HCT116 (cell line): ENCODE measurements at regions not wholly inside any gene's neighbourhood (a gene's known extent, or its start where the extent isn't known, plus 50 kb on each side); places are given as distances from the start of the nearest gene placed in this dataset.

Experiments
- ATAC-seq: fragments of 200-7000 bp; cut with Tn5 transposase; 2 replicates; pipeline ENCODE4 v1.9.1; 2020; ENCODE audit warnings: mild to moderate bottlenecking, moderate library complexity
- BruUV-seq: library from RNA; stranded (reverse); fragments of 400-500 nt; replicated peaks from 2 replicates; lab custom pipeline; 2021; lab: Mats Ljungman, UMichigan
- CTCF ChIA-PET: fragments of 300-600 bp; sonication (Branson Sonifier 250); formaldehyde crosslinking; loops from one replicate; lab custom pipeline; 2021; ENCODE audit warnings: antibody characterized with exemption; lab: Charles Lee
- POLR2A ChIA-PET: fragments of 300-600, 350-600 bp; sonication (Branson Sonifier 250); formaldehyde crosslinking; loops from one replicate; lab custom pipeline; 2021; ENCODE audit warnings: antibody characterized with exemption; lab: Charles Lee
- RAD21 ChIA-PET, 2 experiments: fragments of 300-600 bp; sonication (Branson Sonifier 250); formaldehyde crosslinking; loops; one replicate each; lab custom pipeline; 2023; ENCODE audit warnings: low total read pairs in 2 of 2; ENCODE audit not compliant: uncharacterized antibody in 2 of 2, unreplicated experiment in 2 of 2, low non-redundant PET in 1 of 2; lab: Charles Lee
- DNase-seq: peaks from one replicate; pipeline ENCODE4 v3.0.0-alpha.2; 2010; ENCODE audit warnings: low read depth, low spot score
- H2AFZ ChIP-seq: fragments of 200-600 bp; shearing (Covaris generic), sonication (generic); 2 replicates; pipeline ENCODE4 v1.6.1; 2017; ENCODE audit warnings: low read depth, mixed run types, mixed read lengths, antibody characterized with exemption, low read length; ENCODE audit not compliant: poor library complexity, severe bottlenecking
- H3K27ac ChIP-seq: 2 replicates; pipeline ENCODE4 v1.5.1; 2012; ENCODE audit warnings: low read depth, low read length
- H3K27me3 ChIP-seq: fragments of 200-600 bp; sonication (generic); 2 replicates; pipeline ENCODE4 v1.6.1; 2016; ENCODE audit warnings: mixed run types, low read length, mixed read lengths; ENCODE audit not compliant: insufficient read depth
- H3K36me3 ChIP-seq, 2 experiments: fragments of 200-500 bp in 1 of 2; fragments of 200-600 bp in 1 of 2; sonication (Bioruptor generic) in 1 of 2; sonication (generic) in 1 of 2; 2 replicates each; pipeline versions ENCODE4 v1.5.1 to v1.6.1; 2014 to 2016; ENCODE audit warnings: low read length in 2 of 2, inconsistent platforms in 1 of 2, mixed read lengths in 1 of 2, mixed run types in 1 of 2; ENCODE audit not compliant: insufficient read depth in 2 of 2, control insufficient read depth in 1 of 2
- H3K4me1 ChIP-seq, 2 experiments: fragments of 200-600 bp in 1 of 2; sonication (generic) in 1 of 2; 2 replicates each; pipeline versions ENCODE4 v1.5.1 to v1.6.1; 2012 to 2017; ENCODE audit warnings: low read length in 2 of 2, inconsistent platforms in 1 of 2, mild to moderate bottlenecking in 1 of 2, mixed read lengths in 1 of 2, mixed run types in 1 of 2, moderate library complexity in 1 of 2; ENCODE audit not compliant: insufficient read depth in 2 of 2, control insufficient read depth in 1 of 2
- H3K4me2 ChIP-seq: fragments of 200-600 bp; sonication (generic); 2 replicates; pipeline ENCODE4 v1.6.1; 2017; ENCODE audit warnings: mixed run types, low read length, mixed read lengths
- H3K4me3 ChIP-seq, 2 experiments: fragments of 200-600 bp in 1 of 2; sonication (generic) in 1 of 2; replicated peaks in 1 of 2; 2 replicates each; pipeline ENCODE4 v1.5.1; 2011 to 2016; ENCODE audit warnings: low read length in 2 of 2, control low read depth in 1 of 2, low read depth in 1 of 2, mild to moderate bottlenecking in 1 of 2, mixed read lengths in 1 of 2, mixed run types in 1 of 2
- H3K79me2 ChIP-seq: fragments of 200-600 bp; sonication (generic); 2 replicates; pipeline ENCODE4 v1.6.1; 2017; ENCODE audit warnings: mild to moderate bottlenecking, mixed run types, low read length, moderate library complexity, mixed read lengths; ENCODE audit not compliant: insufficient read depth
- H3K9ac ChIP-seq: fragments of 200-600 bp; sonication (generic); 2 replicates; pipeline ENCODE4 v1.6.1; 2016; ENCODE audit warnings: low read length, mixed read lengths
- H3K9me2 ChIP-seq: fragments of 200-600 bp; sonication (generic), shearing (Covaris generic); 2 replicates; pipeline ENCODE4 v1.6.1; 2017; ENCODE audit warnings: mixed run types, mild to moderate bottlenecking, moderate library complexity; ENCODE audit not compliant: insufficient read depth
- H3K9me3 ChIP-seq, 2 experiments: fragments of 200-500 bp in 1 of 2; fragments of 200-600 bp in 1 of 2; sonication (Bioruptor generic) in 1 of 2; sonication (generic) in 1 of 2; 2 replicates each; pipeline ENCODE4 v1.6.1; 2014 to 2017; ENCODE audit warnings: low read length in 2 of 2, mixed read lengths in 2 of 2, inconsistent platforms in 1 of 2, low read depth in 1 of 2, mild to moderate bottlenecking in 1 of 2, mixed run types in 1 of 2, moderate library complexity in 1 of 2; ENCODE audit not compliant: control insufficient read depth in 1 of 2, insufficient read depth in 1 of 2
- H4K20me1 ChIP-seq: fragments of 200-600 bp; sonication (generic), shearing (Covaris generic); 2 replicates; pipeline ENCODE4 v1.6.1; 2017; ENCODE audit warnings: mixed run types, mild to moderate bottlenecking, moderate library complexity; ENCODE audit not compliant: insufficient read depth
- CBX3 ChIP-seq: IDR thresholded peaks from 2 replicates; pipeline ENCODE4 v1.6.1; 2012; ENCODE audit warnings: low read depth
- CEBPB ChIP-seq: IDR thresholded peaks from 2 replicates; pipeline ENCODE4 v1.6.1; 2012; ENCODE audit warnings: low read depth
- ELF1 ChIP-seq: IDR thresholded peaks from 2 replicates; pipeline ENCODE4 v1.6.1; 2012; ENCODE audit warnings: low read depth, borderline replicate concordance
- EZH2 ChIP-seq: fragments of 200-600 bp; sonication (generic); IDR thresholded peaks from 2 replicates; pipeline ENCODE4 v1.6.1; 2017; ENCODE audit warnings: antibody characterized with exemption, mixed run types
- FOSL1 ChIP-seq: IDR thresholded peaks from 2 replicates; pipeline ENCODE4 v1.6.1; 2012; ENCODE audit warnings: low read depth
- JUND ChIP-seq: IDR thresholded peaks from 2 replicates; pipeline ENCODE4 v1.6.1; 2012
- MAX ChIP-seq: IDR thresholded peaks from 2 replicates; pipeline ENCODE4 v1.6.1; 2012
- POLR2A ChIP-seq: IDR thresholded peaks from 2 replicates; pipeline ENCODE4 v1.7.0; 2011; ENCODE audit warnings: borderline replicate concordance; ENCODE audit not compliant: insufficient read depth, insufficient read length; ENCODE audit errors: extremely low read depth
- RAD21 ChIP-seq: IDR thresholded peaks from 2 replicates; pipeline ENCODE4 v1.6.1; 2012; ENCODE audit warnings: low read depth, mild to moderate bottlenecking
- REST ChIP-seq: IDR thresholded peaks from 2 replicates; pipeline ENCODE4 v1.6.1; 2012; ENCODE audit warnings: low read depth
- SP1 ChIP-seq: IDR thresholded peaks from 2 replicates; pipeline ENCODE4 v1.6.1; 2012; ENCODE audit warnings: low read depth
- SRF ChIP-seq: IDR thresholded peaks from 2 replicates; pipeline ENCODE4 v1.6.1; 2012; ENCODE audit warnings: low read depth
- TCF7L2 ChIP-seq: IDR thresholded peaks from 2 replicates; pipeline ENCODE4 v1.7.0; 2011; ENCODE audit warnings: borderline replicate concordance, inconsistent platforms; ENCODE audit not compliant: insufficient read depth, insufficient read length; ENCODE audit errors: extremely low read depth
- ZNF274 ChIP-seq: fragments of 200-500 bp; sonication (Bioruptor generic); IDR thresholded peaks from 2 replicates; pipeline ENCODE4 v1.6.1; 2014; ENCODE audit warnings: mild to moderate bottlenecking, low read depth, low read length, inconsistent platforms
- intact Hi-C: fragments of 100-400 bp; cut with micrococcal nuclease; formaldehyde crosslinking; loops from 2 replicates; pipeline ENCODE4 v1.10.0; 2022

- H3K4me3 ChIP-seq, result no peak overlapping the region
- no TSS peak for BruUV-seq
- ChIA-PET RAD21 (no interaction called here), CTCF (no interaction called here), POLR2A (no interaction called here)
- H3K9ac ChIP-seq, result no peak overlapping the region
- ATAC-seq (no peak), DNase-seq (no peak)
- H3K9me3 ChIP-seq, result no peaks in the 10 kb centered on the region
- no peak overlapping the region for H3K4me2 ChIP-seq
- no peaks in the 10 kb centered on the region for H3K79me2 ChIP-seq
- intact Hi-C loops, result no loop called here
- no peaks in the 10 kb centered on the region for H3K4me1 ChIP-seq
- no peaks in the 10 kb centered on the region for H4K20me1 ChIP-seq
- TF ChIP-seq FOSL1 (no peak), POLR2A (no peak), MAX (no peak), SP1 (no peak), CBX3 (no peak), JUND (no peak), CEBPB (no peak)
- H3K27ac ChIP-seq, result no peak overlapping the region
- H3K9me2 ChIP-seq, result no peaks in the 10 kb centered on the region
- H3K27me3 ChIP-seq, result no peaks in the 10 kb centered on the region; the same call in 1 of the 2 replicates
- no peak overlapping the region for H2AFZ ChIP-seq
- no peaks in the 10 kb centered on the region for H3K36me3 ChIP-seq
These were observed 571.3 kb upstream of the CLINT1 start for GRCh38 chr5:158430166-158430797.

- no peaks in the 10 kb centered on the region; the same call in 1 of the 2 replicates for H3K27me3 ChIP-seq
- POLR2A ChIA-PET, result no interaction called here
- no peaks in the 10 kb centered on the region for H3K9me3 ChIP-seq
- H2AFZ ChIP-seq, result no peak overlapping the region
- intact Hi-C loops, result no loop called here
- H3K4me1 ChIP-seq, result no peaks in the 10 kb centered on the region
- H3K79me2 ChIP-seq, result no peaks in the 10 kb centered on the region
- RAD21 ChIA-PET, result no interaction called here
- no TSS peak for BruUV-seq
- ATAC-seq, result no peak
- no peak overlapping the region for H3K27ac ChIP-seq
- TF ChIP-seq SRF, result no peak
- TF ChIP-seq ELF1, result no peak
- TF ChIP-seq FOSL1, result no peak
- TF ChIP-seq CBX3, result no peak
- no peak for TF ChIP-seq EZH2
- TF ChIP-seq CEBPB, result no peak
- no peak for TF ChIP-seq TCF7L2
- TF ChIP-seq ZNF274, result no peak
- TF ChIP-seq REST, result no peak
- TF ChIP-seq RAD21, result no peak
- no peak overlapping the region for H3K9ac ChIP-seq
- no peak overlapping the region for H3K4me2 ChIP-seq
- no peak for DNase-seq
- H4K20me1 ChIP-seq, result no peaks in the 10 kb centered on the region
- H3K4me3 ChIP-seq, result no peak overlapping the region
- H3K36me3 ChIP-seq, result no peaks in the 10 kb centered on the region
- CTCF ChIA-PET, result no interaction called here
- no peaks in the 10 kb centered on the region for H3K9me2 ChIP-seq
These were observed 570.6 kb upstream of the CLINT1 start for GRCh38 chr5:158429564-158429963.
